ENCODE measurements at regions not wholly inside any gene's neighbourhood (a gene's known extent, or its start where the extent isn't known, plus 50 kb on each side); places are given as distances from the start of the nearest gene placed in this dataset.

GRCh38 chr20:50396623-50397022 lies 113.6 kb upstream of the PTPN1 start:
- no peak for TF ChIP-seq EZH2 (IDR thresholded peaks at IDR 0.05; ENCODE audit: borderline replicate concordance, low read depth, low read length, severe bottlenecking)
- H3K4me2 ChIP-seq (ENCODE audit: insufficient read depth, low read length) = no peak overlapping the region
- no peaks in the 10 kb centered on the region for H3K36me3 ChIP-seq (ENCODE audit: insufficient read depth, low read length)
- H3K9ac ChIP-seq (ENCODE audit: low read depth, low read length) = no peak overlapping the region
- ATAC-seq (ENCODE audit: insufficient read depth, low read depth) = no peak
- H3K9me3 ChIP-seq (ENCODE audit: insufficient read depth, low read length, severe bottlenecking) = no peaks in the 10 kb centered on the region
- H3K4me1 ChIP-seq (ENCODE audit: insufficient read depth, low read length) = no peaks in the 10 kb centered on the region
- H4K20me1 ChIP-seq (ENCODE audit: insufficient read depth, low read length) = 0 out of 2 replicates have a peak, but pooled peaks cover 4% of the 10 kb centered on the region
- no peak overlapping the region for H2AFZ ChIP-seq (ENCODE audit: low read depth, low read length)
- H3K27ac ChIP-seq (ENCODE audit: low read length) = no peak overlapping the region
- no peak for DNase-seq
- H3K4me3 ChIP-seq (ENCODE audit: low read depth in 1 of 2, low read length in 2 of 2) = no peak overlapping the region
- H3K27me3 ChIP-seq (ENCODE audit: insufficient read depth, low read length, poor library complexity) = no peaks in the 10 kb centered on the region
- no peaks in the 10 kb centered on the region for H3K79me2 ChIP-seq (ENCODE audit: insufficient read depth, low read length)

- no peak overlapping the region for H3K4me3 ChIP-seq (ENCODE audit: low read depth in 1 of 2, low read length in 2 of 2)
- H3K27me3 ChIP-seq (ENCODE audit: insufficient read depth, low read length, poor library complexity) = no peaks in the 10 kb centered on the region
- no peak for TF ChIP-seq EZH2 (IDR thresholded peaks at IDR 0.05; ENCODE audit: borderline replicate concordance, low read depth, low read length, severe bottlenecking)
- TF ChIP-seq, protein P1, sequence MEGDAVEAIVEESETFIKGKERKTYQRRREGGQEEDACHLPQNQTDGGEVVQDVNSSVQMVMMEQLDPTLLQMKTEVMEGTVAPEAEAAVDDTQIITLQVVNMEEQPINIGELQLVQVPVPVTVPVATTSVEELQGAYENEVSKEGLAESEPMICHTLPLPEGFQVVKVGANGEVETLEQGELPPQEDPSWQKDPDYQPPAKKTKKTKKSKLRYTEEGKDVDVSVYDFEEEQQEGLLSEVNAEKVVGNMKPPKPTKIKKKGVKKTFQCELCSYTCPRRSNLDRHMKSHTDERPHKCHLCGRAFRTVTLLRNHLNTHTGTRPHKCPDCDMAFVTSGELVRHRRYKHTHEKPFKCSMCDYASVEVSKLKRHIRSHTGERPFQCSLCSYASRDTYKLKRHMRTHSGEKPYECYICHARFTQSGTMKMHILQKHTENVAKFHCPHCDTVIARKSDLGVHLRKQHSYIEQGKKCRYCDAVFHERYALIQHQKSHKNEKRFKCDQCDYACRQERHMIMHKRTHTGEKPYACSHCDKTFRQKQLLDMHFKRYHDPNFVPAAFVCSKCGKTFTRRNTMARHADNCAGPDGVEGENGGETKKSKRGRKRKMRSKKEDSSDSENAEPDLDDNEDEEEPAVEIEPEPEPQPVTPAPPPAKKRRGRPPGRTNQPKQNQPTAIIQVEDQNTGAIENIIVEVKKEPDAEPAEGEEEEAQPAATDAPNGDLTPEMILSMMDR (IDR thresholded peaks at IDR 0.05; ENCODE audit: borderline replicate concordance, extremely low read depth, low read length, poor library complexity, severe bottlenecking) = no peak
- H3K27ac ChIP-seq (ENCODE audit: low read length) = no peak overlapping the region
- H2AFZ ChIP-seq (ENCODE audit: low read depth, low read length) = no peak overlapping the region
- H3K36me3 ChIP-seq (ENCODE audit: insufficient read depth, low read length) = no peaks in the 10 kb centered on the region
- H3K9me3 ChIP-seq (ENCODE audit: insufficient read depth, low read length, severe bottlenecking) = no peaks in the 10 kb centered on the region
- 0 out of 2 replicates have a peak, but pooled peaks cover 4% of the 10 kb centered on the region for H4K20me1 ChIP-seq (ENCODE audit: insufficient read depth, low read length)
- ATAC-seq (ENCODE audit: insufficient read depth, low read depth) (no peak), DNase-seq (no peak)
- no peak overlapping the region for H3K4me2 ChIP-seq (ENCODE audit: insufficient read depth, low read length)
- H3K79me2 ChIP-seq (ENCODE audit: insufficient read depth, low read length) = no peaks in the 10 kb centered on the region
- H3K9ac ChIP-seq (ENCODE audit: low read depth, low read length) = no peak overlapping the region
- no peaks in the 10 kb centered on the region for H3K4me1 ChIP-seq (ENCODE audit: insufficient read depth, low read length)
These were observed 113.1 kb upstream of the PTPN1 start for GRCh38 chr20:50397058-50397457.

GRCh38 chr20:50398064-50398463 lies 112.1 kb upstream of the PTPN1 start:
- TF ChIP-seq EZH2 (IDR thresholded peaks at IDR 0.05; ENCODE audit: borderline replicate concordance, low read depth, low read length, severe bottlenecking) = no peak
- TF ChIP-seq, protein P1 (IDR thresholded peaks at IDR 0.05; ENCODE audit: borderline replicate concordance, extremely low read depth, low read length, poor library complexity, severe bottlenecking) = no peak
- no peak overlapping the region for H3K27ac ChIP-seq (ENCODE audit: low read length)
- H3K9me3 ChIP-seq (ENCODE audit: insufficient read depth, low read length, severe bottlenecking) = no peaks in the 10 kb centered on the region
- H3K4me2 ChIP-seq (ENCODE audit: insufficient read depth, low read length) = no peak overlapping the region
- no peak overlapping the region for H3K9ac ChIP-seq (ENCODE audit: low read depth, low read length)
- H3K27me3 ChIP-seq (ENCODE audit: insufficient read depth, low read length, poor library complexity) = no peaks in the 10 kb centered on the region
- DNase-seq = no peak
- no peaks in the 10 kb centered on the region for H3K79me2 ChIP-seq (ENCODE audit: insufficient read depth, low read length)
- H4K20me1 ChIP-seq (ENCODE audit: insufficient read depth, low read length) = 0 out of 2 replicates have a peak, but pooled peaks cover 4% of the 10 kb centered on the region
- no peak overlapping the region for H2AFZ ChIP-seq (ENCODE audit: low read depth, low read length)
- no peak overlapping the region for H3K4me3 ChIP-seq (ENCODE audit: low read depth in 1 of 2, low read length in 2 of 2)
- ATAC-seq (ENCODE audit: insufficient read depth, low read depth) = no peak
- no peaks in the 10 kb centered on the region for H3K4me1 ChIP-seq (ENCODE audit: insufficient read depth, low read length)
- H3K36me3 ChIP-seq (ENCODE audit: insufficient read depth, low read length) = no peaks in the 10 kb centered on the region

- no peaks in the 10 kb centered on the region for H3K9me3 ChIP-seq (ENCODE audit: insufficient read depth, low read length, severe bottlenecking)
- DNase-seq = no peak
- TF ChIP-seq, protein P1 (IDR thresholded peaks at IDR 0.05; ENCODE audit: borderline replicate concordance, extremely low read depth, low read length, poor library complexity, severe bottlenecking) = no peak
- no peak for TF ChIP-seq EZH2 (IDR thresholded peaks at IDR 0.05; ENCODE audit: borderline replicate concordance, low read depth, low read length, severe bottlenecking)
- H2AFZ ChIP-seq (ENCODE audit: low read depth, low read length) = no peak overlapping the region
- no peak overlapping the region for H3K27ac ChIP-seq (ENCODE audit: low read length)
- no peak for ATAC-seq (ENCODE audit: insufficient read depth, low read depth)
- no peak overlapping the region for H3K4me2 ChIP-seq (ENCODE audit: insufficient read depth, low read length)
- H3K36me3 ChIP-seq (ENCODE audit: insufficient read depth, low read length) = no peaks in the 10 kb centered on the region
- H3K9ac ChIP-seq (ENCODE audit: low read depth, low read length) = no peak overlapping the region
- H3K27me3 ChIP-seq (ENCODE audit: insufficient read depth, low read length, poor library complexity) = no peaks in the 10 kb centered on the region
- no peaks in the 10 kb centered on the region for H3K4me1 ChIP-seq (ENCODE audit: insufficient read depth, low read length)
- H4K20me1 ChIP-seq (ENCODE audit: insufficient read depth, low read length) = 0 out of 2 replicates have a peak, but pooled peaks cover 4% of the 10 kb centered on the region
- H3K4me3 ChIP-seq (ENCODE audit: low read depth in 1 of 2, low read length in 2 of 2) = no peak overlapping the region
- H3K79me2 ChIP-seq (ENCODE audit: insufficient read depth, low read length) = no peaks in the 10 kb centered on the region
These were observed 111.7 kb upstream of the PTPN1 start for GRCh38 chr20:50398471-50398820.

Data from DND-41 (cell line).